Superior temporal gyrus (tissue), 1 donor: ENCODE measurements at regions not wholly inside any gene's neighbourhood (a gene's known extent, or its start where the extent isn't known, plus 50 kb on each side); places are given as distances from the start of the nearest gene placed in this dataset.

Source experiments
- DNase-seq: peaks from one replicate; pipeline ENCODE4 v3.0.0-alpha.2; 2016; ENCODE audit errors: extremely low spot score

DNA sequence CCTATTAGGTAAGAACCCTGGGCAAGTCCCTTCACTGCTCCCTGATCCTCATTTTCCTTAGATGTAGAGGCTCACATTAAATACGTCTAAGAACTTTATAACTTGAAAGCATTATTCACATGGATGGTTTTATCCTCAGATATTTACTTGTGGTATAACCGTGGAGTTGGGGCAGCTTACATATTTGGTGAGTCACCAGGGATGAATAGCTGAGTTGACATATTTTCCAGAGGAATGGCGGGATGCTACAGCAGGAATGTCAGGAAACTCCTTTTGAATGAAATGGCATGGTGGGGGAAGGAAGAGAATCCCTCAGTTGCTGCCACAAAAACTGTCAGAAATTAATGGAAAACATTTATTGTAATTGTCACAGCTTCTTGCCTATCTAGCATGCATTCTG, 165.3 kb upstream of the RPS6KA3 start:
- no peak for DNase-seq

DNA sequence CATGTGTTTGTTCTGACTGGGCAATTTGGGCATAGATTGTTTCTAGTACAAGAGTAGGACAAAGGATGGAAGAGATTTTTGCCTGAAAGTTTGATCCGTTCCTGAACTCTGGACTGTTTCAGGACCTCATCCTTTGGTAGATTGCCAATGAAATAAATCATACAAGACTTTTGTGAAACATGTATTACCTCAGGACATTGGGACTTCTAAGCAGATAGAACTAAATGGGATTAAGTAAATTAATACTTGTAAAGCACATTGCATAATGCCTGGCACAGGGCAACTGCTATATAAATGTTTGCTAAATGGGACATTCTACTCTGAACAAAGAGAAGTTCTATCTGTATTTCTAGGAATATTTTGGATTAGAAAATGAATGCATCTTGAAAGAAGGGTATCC, 164.8 kb upstream of the RPS6KA3 start:
- no peak for DNase-seq

DNA sequence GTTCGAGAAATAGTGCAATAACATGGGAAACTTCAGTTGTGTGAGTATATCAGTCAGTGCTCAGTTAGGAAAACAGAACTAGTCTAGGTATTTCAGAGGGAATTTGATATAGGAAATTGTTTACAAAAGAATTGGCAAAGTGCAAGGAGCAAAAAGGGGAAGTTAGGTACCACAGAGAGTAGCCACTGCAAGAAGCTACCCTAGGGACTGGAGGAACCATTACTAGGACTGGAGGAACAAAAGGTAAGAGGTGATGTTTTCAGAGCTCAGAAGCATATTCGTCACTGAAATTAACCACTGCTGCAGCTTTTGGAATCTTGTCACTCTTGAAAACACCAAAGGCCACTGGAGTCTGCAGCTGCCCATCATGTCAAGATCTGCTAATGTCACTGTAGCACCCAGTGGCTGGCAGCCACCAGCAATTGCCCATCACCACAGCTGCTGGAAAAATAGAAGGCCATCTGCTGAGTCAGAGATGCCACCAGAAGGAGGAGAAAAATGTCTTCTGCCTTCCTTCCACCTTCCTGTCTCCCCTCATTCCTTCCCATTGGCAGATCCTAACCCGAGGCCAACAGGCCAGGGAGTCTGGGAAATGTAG, 160.6 kb upstream of the RPS6KA3 start:
- DNase-seq, result no peak

DNA sequence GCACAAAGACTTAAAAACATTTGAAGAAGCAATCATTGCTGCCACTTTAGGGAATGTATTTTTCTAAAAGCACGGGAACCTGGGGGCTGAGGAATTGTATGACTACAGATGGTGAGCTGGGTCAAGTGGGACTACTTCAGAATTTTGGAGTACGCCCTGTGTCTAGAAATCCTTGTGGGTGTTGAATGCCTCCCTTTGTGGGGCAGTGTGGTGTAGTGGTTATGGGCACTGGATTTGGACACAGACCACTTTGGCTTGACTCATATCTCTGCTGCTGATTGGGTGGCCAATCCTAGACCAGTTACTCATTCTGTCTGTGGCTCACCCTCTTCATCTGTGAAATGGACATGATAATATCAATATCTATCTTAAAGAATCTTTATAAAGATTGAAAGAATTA, 155.0 kb upstream of the RPS6KA3 start:
- no peak for DNase-seq

DNA sequence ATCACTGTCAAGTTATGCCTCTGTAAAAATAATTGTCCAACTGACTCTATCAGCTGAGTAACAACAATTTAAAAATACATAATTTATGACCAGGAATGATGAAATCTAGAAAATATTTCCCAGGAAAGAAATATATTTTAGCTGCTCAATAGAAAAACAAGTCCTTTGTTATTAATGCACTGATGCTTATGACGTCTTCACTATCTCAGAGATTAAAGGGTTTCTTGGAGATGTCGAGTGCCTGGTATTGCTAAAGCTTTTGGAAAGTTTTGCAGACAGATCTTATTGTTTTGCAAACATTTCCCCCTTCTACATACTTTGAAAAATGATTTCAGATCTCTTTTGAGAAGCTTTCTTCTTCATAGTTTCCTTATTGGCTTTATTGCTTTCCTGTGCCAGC, 154.6 kb upstream of the RPS6KA3 start:
- DNase-seq, result no peak

DNA sequence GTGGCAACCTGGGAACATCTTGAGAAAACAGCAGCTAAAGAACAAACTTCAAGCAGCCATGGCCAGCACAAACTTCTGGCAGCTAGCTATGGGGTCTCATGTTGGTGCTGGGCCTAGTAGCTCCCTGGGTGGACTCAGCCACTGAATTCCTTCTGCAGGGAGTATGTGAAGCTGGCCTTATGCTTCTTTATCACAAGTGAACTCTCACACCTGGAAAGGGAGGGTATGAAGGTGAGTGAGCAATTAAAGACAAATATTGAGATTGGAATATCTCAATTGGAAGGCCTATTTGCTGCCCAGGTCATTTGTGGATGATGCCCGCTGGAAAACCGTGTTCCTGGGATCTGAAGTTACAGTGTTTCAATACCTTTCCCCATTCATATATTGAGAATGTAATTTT, 153.3 kb upstream of the RPS6KA3 start:
- DNase-seq, result no peak

DNA sequence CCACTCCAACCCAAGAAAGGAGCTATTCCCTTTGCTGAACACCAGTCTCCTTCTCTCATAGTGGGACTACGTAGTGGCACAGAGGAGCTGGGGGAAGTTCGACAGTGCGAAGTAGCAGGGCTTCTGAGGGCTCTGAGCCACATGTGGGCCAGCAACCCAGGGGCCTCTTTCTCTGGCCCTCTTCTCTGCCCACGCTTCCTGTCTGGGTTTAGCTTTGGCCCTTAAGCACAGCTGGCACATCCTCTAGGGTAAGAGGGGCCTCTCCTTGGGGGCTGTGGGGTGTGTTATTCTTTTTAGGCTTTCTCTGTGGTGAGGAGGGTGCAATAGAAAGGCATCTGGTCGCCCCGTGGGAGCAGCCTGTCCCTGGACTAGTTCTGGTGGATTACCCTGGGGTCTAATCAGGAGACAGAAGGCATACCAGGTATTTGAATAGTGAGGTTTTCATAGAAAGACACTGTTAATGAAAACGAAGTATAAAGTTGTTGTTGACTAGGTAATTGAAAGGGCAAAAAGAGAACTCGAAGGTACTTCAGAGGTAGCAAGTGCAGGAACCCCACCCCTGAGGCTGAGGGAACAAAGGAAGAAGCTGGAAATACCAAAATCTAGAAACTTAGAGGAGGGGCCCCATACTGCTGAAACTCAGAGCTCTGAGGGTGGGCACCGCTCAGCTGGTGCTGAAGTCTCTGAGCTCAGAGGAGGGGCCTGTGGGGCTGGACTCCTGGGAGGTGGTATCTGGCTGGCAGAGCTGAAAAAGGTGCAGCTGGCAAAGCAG, 151.9 kb upstream of the RPS6KA3 start:
- DNase-seq, result no peak

DNA sequence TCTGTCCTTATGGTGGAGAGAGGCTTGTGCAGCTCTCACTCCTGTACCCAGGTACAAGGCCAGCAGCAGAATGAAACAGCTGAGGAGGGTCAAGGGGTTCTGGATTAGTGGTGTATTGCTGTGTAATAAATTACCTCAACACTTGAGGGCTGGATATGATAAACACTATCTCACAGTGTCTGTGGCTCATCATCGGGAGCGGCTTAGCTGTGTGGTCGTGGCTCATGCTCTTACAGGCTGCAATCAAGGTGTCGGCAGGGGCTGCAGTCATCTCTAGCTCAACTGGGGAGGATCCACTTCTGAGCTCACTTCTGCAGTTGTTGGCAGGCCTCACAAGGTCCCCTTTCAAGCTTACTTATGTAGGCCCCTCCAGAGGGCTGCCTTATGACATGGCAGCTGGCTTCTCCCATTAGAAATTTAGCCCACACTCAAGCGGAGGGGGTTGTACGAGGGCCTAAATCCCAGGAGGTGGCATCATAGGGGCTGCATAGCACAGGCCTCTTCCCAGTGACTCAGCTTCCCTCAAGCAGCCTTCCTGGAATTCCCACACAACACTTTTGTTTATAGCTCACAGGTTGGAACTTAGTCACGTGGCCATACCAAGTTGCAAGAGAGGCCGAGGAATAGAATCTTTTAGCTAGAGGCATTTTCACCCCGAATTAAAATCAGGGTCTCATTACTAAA, 148.2 kb upstream of the RPS6KA3 start:
- DNase-seq, result no peak

DNA sequence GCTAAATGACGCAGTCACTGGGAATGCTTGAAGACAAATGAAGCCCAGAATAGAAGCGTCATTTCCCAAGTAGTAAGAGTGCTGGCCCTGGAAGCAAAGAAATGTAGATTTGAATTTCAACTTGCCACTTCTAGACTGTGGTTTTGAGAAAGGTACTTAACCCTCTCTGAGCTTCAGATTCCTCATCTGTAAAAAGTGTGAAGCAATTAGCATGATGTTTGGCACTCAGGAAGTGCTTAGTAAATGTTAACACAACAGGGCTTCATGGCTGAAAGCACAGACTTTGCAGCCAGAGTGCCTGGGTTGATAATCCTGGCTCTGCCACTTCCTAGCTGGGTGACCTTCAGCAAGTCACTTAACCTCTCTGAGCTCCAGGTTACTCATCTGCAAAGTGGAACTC, 147.4 kb upstream of the RPS6KA3 start:
- no peak for DNase-seq

DNA sequence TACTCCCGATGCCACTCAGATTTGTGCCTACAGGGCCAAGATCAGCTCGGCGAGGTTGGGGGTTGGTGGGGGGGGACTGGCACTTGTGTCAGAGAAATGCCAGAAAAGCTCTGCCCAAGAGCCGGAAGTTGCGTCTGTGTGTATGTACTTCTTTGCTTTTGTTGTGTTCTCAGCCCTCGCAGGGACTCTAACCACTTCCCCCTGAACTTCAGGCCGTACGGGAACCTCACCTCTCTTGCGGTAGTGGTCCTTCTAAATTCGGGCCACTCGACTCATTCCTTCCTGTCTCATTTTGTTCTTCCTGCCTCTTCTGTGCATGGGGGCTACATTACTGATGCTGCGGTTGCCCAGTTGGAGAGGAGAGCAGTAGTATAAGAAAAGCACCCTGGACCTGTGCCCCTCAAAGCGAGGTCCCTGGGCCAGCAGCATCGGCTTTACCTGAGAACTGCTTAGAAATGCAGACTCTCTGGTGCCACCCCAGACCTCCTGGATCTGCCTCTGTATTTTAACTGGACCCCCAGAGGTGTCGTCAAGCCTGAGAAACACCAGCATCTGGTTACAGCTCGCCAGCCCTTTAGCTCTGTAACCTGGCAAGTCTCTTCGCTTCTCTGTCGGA, 146.3 kb upstream of the RPS6KA3 start:
- DNase-seq, result no peak

DNA sequence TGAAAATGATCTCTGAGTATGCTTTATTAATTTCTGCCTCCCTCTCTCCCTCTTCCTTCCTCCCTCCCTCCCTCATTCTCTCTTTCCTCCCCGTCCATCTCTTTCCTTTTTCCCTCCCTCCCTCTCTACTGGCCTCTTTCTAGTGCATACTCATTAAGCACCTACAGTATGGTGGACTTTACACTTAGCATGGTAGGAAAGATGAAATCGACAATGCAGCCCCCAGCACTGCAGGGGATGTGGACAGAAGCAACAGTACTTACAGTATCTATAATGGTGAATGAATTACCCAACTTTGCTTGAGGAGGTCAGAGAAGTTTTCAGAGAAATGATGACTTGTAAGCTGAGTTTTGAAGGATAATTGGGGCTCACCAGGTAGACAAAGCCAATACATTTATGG, 143.8 kb upstream of the RPS6KA3 start:
- no peak for DNase-seq

DNA sequence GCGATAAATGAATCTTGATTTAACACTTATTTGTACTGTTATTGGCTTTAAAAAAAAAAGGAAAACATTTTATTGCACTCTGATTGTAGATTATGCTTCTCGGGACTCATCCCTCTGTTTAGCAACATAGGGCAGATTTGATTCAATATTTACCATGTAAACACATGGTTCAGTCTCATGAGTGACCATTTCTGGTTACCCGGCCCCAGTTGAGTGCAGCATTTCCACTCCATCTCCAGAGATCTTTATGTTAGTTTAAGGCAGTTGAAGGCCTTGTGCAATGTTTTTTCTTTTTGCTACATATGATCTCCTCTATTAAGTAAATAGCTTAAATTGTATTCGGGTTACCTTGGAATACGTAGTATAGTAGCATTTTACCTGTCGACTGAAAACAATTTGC, 143.3 kb upstream of the RPS6KA3 start:
- DNase-seq, result no peak

DNA sequence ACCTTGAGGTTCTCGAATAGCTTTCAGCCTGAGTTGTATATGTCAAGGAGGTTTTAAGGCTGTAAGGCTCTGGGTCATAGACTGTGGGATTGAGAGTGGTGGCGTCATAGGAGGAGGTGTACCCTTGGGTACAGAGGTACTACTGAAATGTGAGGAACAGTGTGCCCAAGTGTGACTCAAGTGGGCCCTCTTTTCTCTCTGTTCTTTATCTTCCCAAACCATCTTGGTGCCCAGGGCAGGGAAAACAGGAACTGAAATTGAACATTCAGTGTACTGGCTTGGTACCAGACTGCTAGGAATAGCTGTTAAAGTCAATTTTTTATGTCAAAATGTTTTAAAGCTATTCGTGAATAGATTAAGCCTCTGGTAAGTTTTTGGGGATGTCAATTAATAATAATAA, 136.2 kb upstream of the RPS6KA3 start:
- DNase-seq, result no peak

DNA sequence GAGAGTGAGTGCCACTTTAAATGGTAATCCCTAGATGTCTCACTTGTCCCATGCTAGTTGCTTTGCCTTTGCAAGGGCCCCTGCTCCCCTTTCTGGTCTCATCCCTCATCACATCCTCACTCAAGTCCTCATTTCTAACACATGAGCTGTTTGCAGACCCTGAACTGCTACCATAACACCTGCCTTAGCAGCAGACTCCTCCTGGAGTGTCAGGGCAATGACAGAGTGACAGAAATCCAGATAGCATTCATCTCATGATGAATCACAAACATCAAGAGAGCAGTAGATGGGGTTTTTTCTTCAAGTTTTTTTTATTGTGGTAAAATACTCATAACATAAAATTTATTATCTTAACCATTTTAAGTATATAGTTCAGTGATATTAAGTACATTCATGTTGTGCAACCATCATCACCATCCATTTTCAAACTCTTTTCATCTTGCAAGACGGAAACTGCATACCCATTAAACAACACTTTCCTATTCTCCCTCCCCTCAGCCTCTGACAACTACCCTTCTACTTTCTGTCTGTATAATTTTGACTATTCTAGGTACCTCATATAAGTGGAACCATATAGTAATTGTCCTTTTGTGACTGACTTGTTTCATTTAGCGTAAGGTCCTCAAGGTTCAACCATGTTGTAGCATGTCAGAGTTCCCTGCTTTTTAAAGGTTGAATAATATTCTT, 133.2 kb upstream of the RPS6KA3 start:
- no peak for DNase-seq

DNA sequence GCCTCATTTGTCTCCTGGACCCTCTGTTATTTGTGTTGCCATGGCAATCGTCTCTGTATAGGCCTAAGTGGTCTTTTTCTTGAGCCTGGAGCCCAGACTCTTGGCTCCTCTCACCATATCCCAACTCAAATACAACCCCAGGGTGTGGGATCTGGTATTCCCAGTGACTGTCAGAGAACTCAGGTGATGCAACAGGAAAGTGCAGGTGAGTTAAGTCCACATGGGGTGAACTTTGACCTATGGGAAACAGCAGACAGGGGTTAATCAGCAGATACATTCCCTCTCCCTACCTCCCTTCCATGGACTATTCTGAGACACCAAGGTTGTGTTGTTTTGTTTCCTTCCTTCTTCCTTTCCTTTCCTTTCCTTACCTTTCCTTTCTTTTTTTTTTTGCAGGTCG, 130.9 kb upstream of the RPS6KA3 start:
- no peak for DNase-seq

DNA sequence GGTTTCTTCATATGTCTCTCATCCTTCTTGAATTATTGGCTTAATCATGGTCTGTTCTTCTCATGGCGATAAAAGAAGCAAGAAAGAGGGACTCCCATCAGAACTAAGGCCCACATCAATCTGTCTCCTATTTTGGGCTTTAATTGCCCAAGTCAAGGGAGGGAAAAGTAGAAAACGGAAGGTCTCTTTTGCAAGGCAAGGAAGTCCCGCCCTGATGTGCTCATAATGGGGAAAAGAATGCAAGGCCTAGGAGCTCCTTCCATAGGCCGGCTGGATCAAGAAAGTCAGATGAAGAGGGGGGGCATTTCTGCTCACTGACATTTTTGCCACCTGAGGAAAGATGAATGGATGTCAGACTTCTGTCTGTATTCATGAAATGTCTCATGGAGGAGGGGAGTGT, 127.7 kb upstream of the RPS6KA3 start:
- DNase-seq, result no peak

DNA sequence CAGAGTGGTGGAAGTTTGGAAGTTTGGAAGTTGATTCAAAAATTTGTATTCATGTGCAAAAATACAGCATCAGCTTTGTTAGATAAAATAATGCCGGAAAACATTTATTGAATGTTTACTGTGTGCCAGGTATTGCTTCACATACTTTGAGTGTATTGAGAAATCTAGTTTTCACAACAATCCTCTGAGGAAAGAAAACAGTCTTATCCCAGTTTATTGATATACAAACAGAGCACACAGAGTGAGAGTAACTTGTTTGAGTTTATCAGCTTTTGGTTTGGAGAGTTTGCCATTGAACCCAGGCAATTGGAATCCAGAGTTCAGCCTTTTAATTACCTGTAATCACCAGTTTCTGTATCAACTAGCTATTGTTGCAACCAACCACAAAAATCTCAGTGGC, 127.2 kb upstream of the RPS6KA3 start:
- no peak for DNase-seq

DNA sequence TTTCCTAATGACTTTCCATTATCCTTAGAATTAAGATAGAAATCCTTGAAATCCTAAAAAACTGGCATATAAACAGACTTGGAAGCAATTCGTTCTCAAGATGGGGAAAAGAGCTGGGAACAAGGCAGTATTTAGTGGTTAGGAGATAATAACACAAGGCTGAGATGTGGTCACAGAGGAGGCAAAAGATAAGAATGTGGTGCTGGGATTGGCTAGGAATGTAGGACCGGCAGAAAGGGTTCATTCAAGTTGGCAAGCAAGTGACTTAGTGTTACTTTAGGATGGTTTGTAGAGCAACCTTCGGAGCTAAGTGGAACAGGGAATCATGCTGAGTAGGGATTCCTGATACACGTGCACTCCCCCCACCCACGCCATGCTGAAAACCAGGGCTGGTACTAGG, 121.9 kb upstream of the RPS6KA3 start:
- no peak for DNase-seq

DNA sequence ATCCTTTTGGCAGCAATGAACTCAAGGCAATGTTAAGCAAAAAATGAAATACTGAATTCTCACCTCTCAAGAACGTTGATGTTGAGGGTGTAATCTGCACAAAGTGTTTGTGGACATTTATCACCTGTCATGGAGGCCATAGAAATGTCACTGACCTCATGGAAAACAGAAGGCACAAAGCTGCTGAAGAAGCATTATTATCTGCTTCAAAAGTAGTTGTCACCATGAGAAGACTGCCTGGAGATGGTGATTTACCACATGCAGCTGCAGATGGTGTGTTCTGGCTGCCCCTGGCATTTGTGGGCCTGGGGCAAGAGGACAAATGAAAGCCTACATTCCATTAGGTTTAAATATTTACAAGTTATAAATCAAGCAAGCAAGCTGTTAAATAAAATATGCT, 116.8 kb upstream of the RPS6KA3 start:
- DNase-seq, result no peak

DNA sequence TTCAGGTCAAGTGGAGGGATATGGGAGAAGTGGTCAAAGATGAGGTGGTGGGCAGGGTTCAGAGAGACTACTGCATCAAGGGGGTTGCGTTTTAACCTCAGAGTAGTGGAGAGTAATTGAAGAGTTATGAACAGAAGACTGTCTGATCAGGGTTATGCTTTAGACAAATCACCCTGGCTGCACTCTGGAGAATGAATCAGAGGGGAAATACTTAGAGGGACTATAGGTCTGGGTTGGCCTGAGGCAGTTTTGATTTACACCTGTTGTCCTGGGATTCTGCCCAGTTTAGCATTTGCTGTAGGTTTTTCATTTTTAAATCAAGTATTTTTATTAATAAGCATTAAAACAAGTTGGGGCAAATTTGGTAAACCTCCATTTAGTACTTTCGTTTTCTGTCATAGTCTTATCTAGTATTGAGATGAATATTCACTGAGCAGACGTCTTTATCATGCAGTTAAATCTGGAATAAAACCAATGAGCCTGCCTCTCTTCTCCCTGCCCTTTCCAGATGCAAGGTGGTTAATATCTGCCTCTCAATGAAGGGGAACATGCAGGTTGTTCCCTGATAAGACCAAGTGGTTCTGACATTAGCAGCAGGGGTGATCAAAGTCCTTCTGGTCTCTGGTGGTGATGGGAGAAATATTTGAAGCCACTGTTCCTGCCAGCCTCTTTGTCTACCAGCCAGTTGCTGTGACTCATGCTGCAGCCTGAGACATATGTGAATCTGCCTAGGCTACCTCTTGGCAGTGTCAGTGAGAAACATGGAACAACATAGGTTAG, 116.0 kb upstream of the RPS6KA3 start:
- no peak for DNase-seq

DNA sequence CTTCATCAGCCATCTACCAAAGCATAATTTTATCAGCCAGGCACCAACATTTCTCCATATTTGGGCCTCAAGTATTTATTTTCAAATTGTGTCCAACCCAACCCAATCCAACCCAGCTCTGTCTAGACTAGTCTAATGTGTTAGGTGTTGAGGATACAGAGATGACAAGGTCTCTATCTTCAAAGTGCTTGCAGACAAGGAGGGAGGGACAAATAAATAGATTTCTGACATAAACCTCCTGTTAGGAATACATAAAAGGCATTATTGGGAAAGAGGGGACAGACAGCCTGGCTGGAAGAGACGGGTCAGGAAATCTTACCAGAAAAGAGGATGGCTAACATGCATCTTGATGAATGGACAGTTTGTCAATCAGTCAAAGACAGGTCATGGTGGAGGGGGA, 115.4 kb upstream of the RPS6KA3 start:
- DNase-seq, result no peak
